Large intestine (tissue), 3 donors: ENCODE measurements at regions not wholly inside any gene's neighbourhood (a gene's known extent, or its start where the extent isn't known, plus 50 kb on each side); places are given as distances from the start of the nearest gene placed in this dataset.

ENCODE experiments used
- DNase-seq, 2 donors: peaks; one replicate each; pipeline versions ENCODE4 v3.0.0 to v3.0.0-alpha.2; 2013
- H3K27ac ChIP-seq: one replicate; pipeline ENCODE4 v1.5.1; 2013; ENCODE audit warnings: low read length
- H3K27me3 ChIP-seq: 2 replicates; pipeline ENCODE4 v1.6.1; 2013; ENCODE audit warnings: low read length; ENCODE audit not compliant: control insufficient read depth, insufficient read depth
- H3K36me3 ChIP-seq: 2 replicates; pipeline ENCODE4 v1.6.1; 2013; ENCODE audit warnings: low read length; ENCODE audit not compliant: control insufficient read depth, insufficient read depth
- H3K4me1 ChIP-seq: one replicate; pipeline ENCODE4 v1.6.1; 2013; ENCODE audit warnings: low read length; ENCODE audit not compliant: control insufficient read depth, insufficient read depth
- H3K4me3 ChIP-seq: one replicate; pipeline ENCODE4 v1.5.1; 2013; ENCODE audit warnings: low read length
- H3K9me3 ChIP-seq: one replicate; pipeline ENCODE4 v1.6.1; 2013; ENCODE audit warnings: mild to moderate bottlenecking, low read depth, low read length, moderate library complexity; ENCODE audit not compliant: control insufficient read depth
- WGBS: methylation state at CpG from one replicate; pipeline ENCODE4 v1.1.5; 2013; ENCODE audit warnings: low lambda C conversion rate; ENCODE audit not compliant: insufficient coverage; 5-methylcytosine and 5-hydroxymethylcytosine counted together

GRCh38 chr7:36079446-36080025 lies 73.5 kb upstream of the EEPD1 start:
- no peak overlapping the region for H3K4me3 ChIP-seq
- peaks cover 13% of the 10 kb centered on the region for H3K4me1 ChIP-seq
- H3K27me3 ChIP-seq = no peaks in the 10 kb centered on the region
- H3K9me3 ChIP-seq = peaks cover under 1% of the 10 kb centered on the region
- peak; percentile 60 to 76 for DNase-seq
- H3K36me3 ChIP-seq = no peaks in the 10 kb centered on the region
- WGBS = no CpG with 5 or more reads among the region's 5 CpGs
- peak overlapping the region; percentile 58 for H3K27ac ChIP-seq

DNA sequence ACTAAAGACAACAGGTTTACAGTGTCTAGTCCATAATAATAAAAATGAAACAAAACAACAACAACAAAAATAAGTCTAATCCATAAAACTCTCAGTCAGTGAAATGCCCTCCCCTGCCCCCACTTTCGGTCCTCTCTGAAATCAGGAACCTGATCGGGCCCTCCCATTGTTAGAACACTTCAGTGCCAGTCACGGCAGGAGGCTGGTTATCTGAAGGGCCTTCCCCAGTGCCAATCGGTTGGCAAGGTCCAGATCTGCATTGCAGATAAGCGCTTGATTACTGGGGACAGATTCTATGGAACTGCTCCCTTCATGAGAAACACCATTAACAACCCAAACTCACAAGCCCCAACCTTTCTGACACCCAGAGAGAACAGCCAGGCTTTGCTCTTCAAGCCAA lies 72.2 kb upstream of the EEPD1 start:
- H3K27ac ChIP-seq = no peak overlapping the region
- no peaks in the 10 kb centered on the region for H3K36me3 ChIP-seq
- H3K4me1 ChIP-seq = peaks cover 13% of the 10 kb centered on the region
- H3K9me3 ChIP-seq = peaks cover 4% of the 10 kb centered on the region
- WGBS = no CpG with 5 or more reads among the region's 5 CpGs
- H3K4me3 ChIP-seq = no peak overlapping the region
- H3K27me3 ChIP-seq = no peaks in the 10 kb centered on the region
- DNase-seq = no peak

DNA sequence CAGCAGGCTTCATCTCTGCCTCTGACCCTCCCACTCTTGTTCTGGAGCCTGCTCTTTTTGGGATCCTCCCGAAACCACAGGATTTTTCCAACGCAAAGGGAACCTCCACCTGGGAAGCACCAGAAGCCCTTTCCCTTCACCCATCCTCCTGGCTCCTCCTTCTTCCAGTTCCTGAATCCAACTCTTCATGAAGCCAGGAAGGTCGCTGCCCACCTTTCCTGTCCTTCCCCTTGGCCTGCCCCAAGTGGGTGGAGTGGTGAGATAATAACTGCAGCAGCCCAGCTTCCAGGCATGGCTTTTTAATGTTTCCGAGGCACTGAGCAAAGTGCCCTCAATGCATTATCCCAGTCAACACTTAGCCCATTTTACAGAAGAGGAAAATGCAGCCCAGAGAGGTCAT lies 70.8 kb upstream of the EEPD1 start:
- Histone ChIP-seq H3K4me1 (peaks cover 13% of the 10 kb centered on the region), H3K27ac (no peak overlapping the region), H3K4me3 (no peak overlapping the region), H3K27me3 (no peaks in the 10 kb centered on the region), H3K36me3 (no peaks in the 10 kb centered on the region), H3K9me3 (peaks cover 4% of the 10 kb centered on the region)
- WGBS = 90% methylated on average over 2 of the region's 4 CpGs
- DNase-seq = no peak

DNA sequence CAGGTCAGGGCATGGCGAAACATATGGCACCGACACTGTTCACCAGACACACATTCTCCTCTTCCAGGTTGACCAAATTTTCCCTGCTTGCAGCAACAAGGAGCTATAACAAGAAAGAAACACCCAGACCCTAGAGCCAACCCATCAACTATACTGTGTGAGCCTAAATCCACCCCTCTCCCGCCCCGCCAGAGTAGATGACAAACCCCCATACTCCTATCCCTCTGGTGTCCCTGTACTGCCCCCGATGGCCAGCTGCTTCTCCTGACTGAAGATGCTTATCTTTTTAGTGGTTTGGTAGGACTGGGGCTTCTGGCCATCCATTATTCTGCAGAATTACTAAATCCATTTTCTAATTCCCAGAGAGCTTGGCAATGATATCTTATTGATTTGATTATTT lies 70.1 kb upstream of the EEPD1 start:
- no peak overlapping the region for H3K4me3 ChIP-seq
- H3K4me1 ChIP-seq = peaks cover 13% of the 10 kb centered on the region
- no CpG with 5 or more reads among the region's 5 CpGs for WGBS
- no peaks in the 10 kb centered on the region for H3K27me3 ChIP-seq
- no peak overlapping the region for H3K27ac ChIP-seq
- no peaks in the 10 kb centered on the region for H3K36me3 ChIP-seq
- no peak for DNase-seq
- H3K9me3 ChIP-seq = peaks cover 4% of the 10 kb centered on the region

DNA sequence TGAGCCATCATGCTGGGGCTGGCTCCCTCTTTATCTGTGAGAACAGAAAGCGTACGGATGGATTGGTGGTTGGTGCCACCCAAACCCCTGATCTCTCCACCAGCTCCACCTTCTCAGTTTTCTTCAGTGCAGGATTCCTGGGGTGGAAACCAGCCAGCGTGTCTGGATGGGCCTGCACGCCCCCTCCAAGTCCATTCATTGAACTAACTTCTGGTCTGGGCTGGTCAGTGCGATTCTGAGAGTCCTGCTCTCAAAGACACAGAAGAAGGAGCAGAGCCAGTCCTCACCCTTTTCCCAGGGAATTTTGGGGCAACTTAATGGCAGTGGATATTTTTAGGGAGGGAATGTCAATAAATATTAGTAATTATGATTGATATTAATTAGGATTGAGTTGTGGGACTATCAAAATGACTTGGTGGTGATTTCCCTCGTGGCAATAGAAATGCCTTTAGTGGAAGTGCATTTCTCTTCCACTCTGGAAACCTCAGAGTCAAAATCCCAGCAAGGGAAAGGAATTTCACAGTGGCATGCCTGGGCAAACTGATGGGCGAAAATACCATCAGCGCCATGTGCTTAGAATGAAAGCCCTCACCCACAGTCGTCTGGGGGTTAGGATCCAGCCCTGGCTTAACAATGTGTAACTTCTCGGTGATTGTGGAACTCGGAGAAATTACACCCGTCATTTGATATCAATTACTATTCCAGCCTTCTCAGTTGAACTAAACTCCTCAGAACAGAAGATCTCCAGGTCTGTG lies 69.3 kb upstream of the EEPD1 start:
- Histone ChIP-seq H3K27me3 (no peaks in the 10 kb centered on the region), H3K36me3 (no peaks in the 10 kb centered on the region), H3K27ac (no peak overlapping the region), H3K4me1 (peaks cover 13% of the 10 kb centered on the region), H3K4me3 (no peak overlapping the region), H3K9me3 (peaks cover 4% of the 10 kb centered on the region)
- 100% methylated on average over 1 of the region's 12 CpGs for WGBS
- DNase-seq = no peak

DNA sequence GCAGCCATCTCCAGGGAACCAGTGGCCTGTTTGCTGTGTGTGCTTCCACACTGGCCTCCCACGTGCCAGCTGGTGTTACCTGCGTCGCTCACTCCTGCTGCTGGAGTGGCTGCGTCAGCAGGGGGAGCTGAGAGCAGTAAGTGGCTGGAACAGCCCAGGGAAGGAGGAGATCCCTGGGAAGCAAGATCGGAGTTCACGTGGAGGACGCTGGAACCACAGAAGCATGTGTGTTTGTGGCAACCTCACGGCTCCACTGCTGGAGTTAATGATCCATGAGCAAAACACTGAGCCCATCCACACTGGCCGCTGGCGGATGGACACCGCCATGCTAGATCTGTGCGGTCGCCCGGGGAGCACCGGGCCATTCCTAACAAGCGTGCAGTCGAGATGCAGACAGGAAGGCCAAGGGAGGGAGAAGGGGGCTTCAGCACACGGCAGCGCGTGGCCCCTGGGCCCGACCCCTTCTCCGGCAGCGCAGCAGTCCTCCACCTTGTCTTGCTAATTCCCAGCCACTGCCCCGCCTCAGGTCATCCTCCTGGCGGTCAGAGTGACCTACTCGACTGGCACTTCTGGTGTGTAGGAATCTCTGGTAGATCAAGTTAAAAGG lies 68.5 kb upstream of the EEPD1 start:
- peak; percentile 70 to 84 for DNase-seq
- no CpG with 5 or more reads among the region's 26 CpGs for WGBS
- no peaks in the 10 kb centered on the region for H3K36me3 ChIP-seq
- H3K4me1 ChIP-seq = peaks cover 9% of the 10 kb centered on the region
- H3K9me3 ChIP-seq = peaks cover 10% of the 10 kb centered on the region
- H3K27me3 ChIP-seq = no peaks in the 10 kb centered on the region
- no peak overlapping the region for H3K4me3 ChIP-seq
- H3K27ac ChIP-seq = no peak overlapping the region

GRCh38 chr7:36085096-36085495 lies 68.0 kb upstream of the EEPD1 start:
- H3K27me3 ChIP-seq = no peaks in the 10 kb centered on the region
- no peak overlapping the region for H3K4me3 ChIP-seq
- no peak for DNase-seq
- H3K9me3 ChIP-seq = peaks cover 10% of the 10 kb centered on the region
- no peaks in the 10 kb centered on the region for H3K36me3 ChIP-seq
- peaks cover 4% of the 10 kb centered on the region for H3K4me1 ChIP-seq
- no peak overlapping the region for H3K27ac ChIP-seq
- whole genome bisulfite sequencing = no CpG with 5 or more reads among the region's 16 CpGs

DNA sequence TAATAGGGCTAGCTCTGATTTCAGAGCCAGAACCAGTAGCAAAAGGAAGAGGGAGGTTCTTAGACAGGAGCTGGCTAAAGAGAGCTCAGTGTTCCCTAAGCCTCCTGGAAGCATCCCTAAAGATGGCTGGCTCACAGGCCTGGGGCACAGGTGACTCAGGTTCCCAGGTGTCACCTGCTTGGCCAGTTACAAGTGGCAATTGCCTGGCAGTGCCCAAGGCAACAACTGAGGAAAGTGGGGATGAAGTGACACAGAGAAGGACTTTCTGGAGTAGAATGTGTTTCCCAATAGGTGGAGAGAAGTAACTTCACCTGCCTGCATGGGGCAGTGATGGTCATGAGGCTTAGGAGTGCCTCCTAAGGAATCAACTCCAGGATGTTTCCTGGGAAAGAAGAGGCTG lies 66.5 kb upstream of the EEPD1 start:
- DNase-seq = no peak
- H3K27me3 ChIP-seq = no peaks in the 10 kb centered on the region
- no peak overlapping the region for H3K4me3 ChIP-seq
- H3K4me1 ChIP-seq = no peaks in the 10 kb centered on the region
- no peaks in the 10 kb centered on the region for H3K36me3 ChIP-seq
- H3K9me3 ChIP-seq = peaks cover 10% of the 10 kb centered on the region
- H3K27ac ChIP-seq = no peak overlapping the region

- no peak overlapping the region for H3K27ac ChIP-seq
- H3K4me1 ChIP-seq = no peaks in the 10 kb centered on the region
- H3K36me3 ChIP-seq = no peaks in the 10 kb centered on the region
- H3K9me3 ChIP-seq = peaks cover 10% of the 10 kb centered on the region
- no peak for DNase-seq
- no peak overlapping the region for H3K4me3 ChIP-seq
- H3K27me3 ChIP-seq = no peaks in the 10 kb centered on the region
- WGBS = 100% methylated on average over 1 of the region's 2 CpGs
Observed at GRCh38 chr7:36088553-36088952, 64.5 kb upstream of the EEPD1 start.

- H3K4me3 ChIP-seq = no peak overlapping the region
- no peaks in the 10 kb centered on the region for H3K4me1 ChIP-seq
- no peaks in the 10 kb centered on the region for H3K36me3 ChIP-seq
- peaks cover 10% of the 10 kb centered on the region for H3K9me3 ChIP-seq
- H3K27ac ChIP-seq = no peak overlapping the region
- H3K27me3 ChIP-seq = no peaks in the 10 kb centered on the region
- WGBS = no CpG with 5 or more reads among the region's 3 CpGs
- DNase-seq = no peak
Observed at GRCh38 chr7:36088966-36089365, 64.1 kb upstream of the EEPD1 start.
